ENCODE measurements at regions not wholly inside any gene's neighbourhood (a gene's known extent, or its start where the extent isn't known, plus 50 kb on each side); places are given as distances from the start of the nearest gene placed in this dataset.

- in situ Hi-C loops (cut with MboI; ENCODE audit: low pct_ligation_motif_present in 1 of 4, low pct_unique_long_range_greater_than_20kb in 1 of 4, low sequenced_read_pairs in 3 of 4) (no loop called here), intact Hi-C loops (cut with DNase I; ENCODE audit: low total_unique reads) (no loop called here)
- H3K4me3 ChIP-seq: no peak overlapping the region
- no peaks in the 10 kb centered on the region for H3K9me3 ChIP-seq
- no peak for DNase-seq
- H3K27ac ChIP-seq: no peak overlapping the region
- H3K36me3 ChIP-seq: no peaks in the 10 kb centered on the region
- H3K4me1 ChIP-seq: no peaks in the 10 kb centered on the region
- H3K27me3 ChIP-seq: no peaks in the 10 kb centered on the region
- TF ChIP-seq POLR2A (IDR thresholded peaks at IDR 0.05) (no peak), EP300 (IDR thresholded peaks at IDR 0.05; ENCODE audit: low read depth) (no peak), POLR2AphosphoS5 (IDR thresholded peaks at IDR 0.05) (no peak)
- TF ChIP-seq, protein P1, sequence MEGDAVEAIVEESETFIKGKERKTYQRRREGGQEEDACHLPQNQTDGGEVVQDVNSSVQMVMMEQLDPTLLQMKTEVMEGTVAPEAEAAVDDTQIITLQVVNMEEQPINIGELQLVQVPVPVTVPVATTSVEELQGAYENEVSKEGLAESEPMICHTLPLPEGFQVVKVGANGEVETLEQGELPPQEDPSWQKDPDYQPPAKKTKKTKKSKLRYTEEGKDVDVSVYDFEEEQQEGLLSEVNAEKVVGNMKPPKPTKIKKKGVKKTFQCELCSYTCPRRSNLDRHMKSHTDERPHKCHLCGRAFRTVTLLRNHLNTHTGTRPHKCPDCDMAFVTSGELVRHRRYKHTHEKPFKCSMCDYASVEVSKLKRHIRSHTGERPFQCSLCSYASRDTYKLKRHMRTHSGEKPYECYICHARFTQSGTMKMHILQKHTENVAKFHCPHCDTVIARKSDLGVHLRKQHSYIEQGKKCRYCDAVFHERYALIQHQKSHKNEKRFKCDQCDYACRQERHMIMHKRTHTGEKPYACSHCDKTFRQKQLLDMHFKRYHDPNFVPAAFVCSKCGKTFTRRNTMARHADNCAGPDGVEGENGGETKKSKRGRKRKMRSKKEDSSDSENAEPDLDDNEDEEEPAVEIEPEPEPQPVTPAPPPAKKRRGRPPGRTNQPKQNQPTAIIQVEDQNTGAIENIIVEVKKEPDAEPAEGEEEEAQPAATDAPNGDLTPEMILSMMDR (IDR thresholded peaks at IDR 0.05): no peak
- 62 to 75% methylated on average over 1 of the region's 1 CpG for WGBS, 2 donors (ENCODE audit: low coverage in 1 of 2)
Measured at GRCh38 chr6:121961619-121962125, 437.8 kb upstream of the HSF2 start.

DNA sequence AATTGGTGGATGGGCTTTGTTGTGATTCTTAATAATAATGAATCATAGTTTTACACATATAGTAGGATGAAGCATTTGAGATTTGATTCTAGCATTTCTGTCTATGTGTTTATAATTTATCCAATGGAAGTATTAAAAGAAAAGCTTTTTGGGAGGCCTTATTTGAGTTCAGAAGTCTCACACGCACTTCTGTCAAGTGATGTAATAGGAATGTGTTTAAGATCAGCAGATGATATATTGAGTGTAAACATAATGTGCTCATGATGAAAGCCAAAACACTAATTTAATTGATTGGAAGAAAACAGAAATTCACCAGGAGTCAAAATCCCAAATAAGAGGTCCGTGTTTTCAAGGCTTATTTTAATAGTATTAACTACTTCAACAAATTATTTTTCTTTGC lies 435.6 kb upstream of the HSF2 start:
- Histone ChIP-seq H3K4me3 (no peak overlapping the region), H3K27ac (no peak overlapping the region), H3K9me3 (no peaks in the 10 kb centered on the region), H3K36me3 (no peaks in the 10 kb centered on the region), H3K4me1 (no peaks in the 10 kb centered on the region), H3K27me3 (no peaks in the 10 kb centered on the region)
- TF ChIP-seq, protein P1 (IDR thresholded peaks at IDR 0.05): no peak
- TF ChIP-seq POLR2A (IDR thresholded peaks at IDR 0.05) (no peak), POLR2AphosphoS5 (IDR thresholded peaks at IDR 0.05) (no peak), EP300 (IDR thresholded peaks at IDR 0.05; ENCODE audit: low read depth) (no peak)
- intact Hi-C loops (cut with DNase I; ENCODE audit: low total_unique reads) (no loop called here), in situ Hi-C loops (cut with MboI; ENCODE audit: low pct_ligation_motif_present in 1 of 4, low pct_unique_long_range_greater_than_20kb in 1 of 4, low sequenced_read_pairs in 3 of 4) (no loop called here)
- 63 to 68% methylated on average over 2 of the region's 2 CpGs for WGBS, 2 donors (ENCODE audit: low coverage in 1 of 2)
- no peak for DNase-seq

DNA sequence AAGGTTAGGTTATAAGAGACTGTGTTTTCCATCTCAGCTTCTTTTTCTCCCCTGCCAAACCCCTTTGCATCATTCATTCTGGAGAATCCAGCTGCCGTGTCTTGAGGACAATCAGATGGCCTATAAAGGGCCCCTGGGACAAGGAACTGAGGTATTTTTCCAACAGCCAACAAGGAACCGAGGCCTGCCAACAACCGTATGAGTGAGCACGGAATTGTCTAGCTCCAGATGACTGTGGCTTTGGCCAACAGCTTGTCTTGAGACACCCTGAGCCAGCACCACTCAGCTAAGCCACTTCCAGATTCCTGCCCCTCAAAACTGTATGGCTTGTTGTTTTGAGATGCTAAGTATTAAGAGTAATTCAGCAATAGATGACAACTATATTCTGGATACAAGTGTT lies 433.7 kb upstream of the HSF2 start:
- Histone ChIP-seq H3K9me3 (no peaks in the 10 kb centered on the region), H3K4me1 (no peaks in the 10 kb centered on the region), H3K27ac (no peak overlapping the region), H3K4me3 (no peak overlapping the region), H3K36me3 (no peaks in the 10 kb centered on the region), H3K27me3 (no peaks in the 10 kb centered on the region)
- DNase-seq: no peak
- TF ChIP-seq POLR2A (IDR thresholded peaks at IDR 0.05) (no peak), EP300 (IDR thresholded peaks at IDR 0.05; ENCODE audit: low read depth) (no peak), POLR2AphosphoS5 (IDR thresholded peaks at IDR 0.05) (no peak)
- TF ChIP-seq, protein P1 (IDR thresholded peaks at IDR 0.05): no peak
- in situ Hi-C loops (cut with MboI; ENCODE audit: low pct_ligation_motif_present in 1 of 4, low pct_unique_long_range_greater_than_20kb in 1 of 4, low sequenced_read_pairs in 3 of 4): no loop called here
- WGBS, 2 donors (ENCODE audit: low coverage in 1 of 2): 73 to 100% methylated on average over 1 to 4 of the region's 4 CpGs
- intact Hi-C loops (cut with DNase I; ENCODE audit: low total_unique reads): no loop called here

DNA sequence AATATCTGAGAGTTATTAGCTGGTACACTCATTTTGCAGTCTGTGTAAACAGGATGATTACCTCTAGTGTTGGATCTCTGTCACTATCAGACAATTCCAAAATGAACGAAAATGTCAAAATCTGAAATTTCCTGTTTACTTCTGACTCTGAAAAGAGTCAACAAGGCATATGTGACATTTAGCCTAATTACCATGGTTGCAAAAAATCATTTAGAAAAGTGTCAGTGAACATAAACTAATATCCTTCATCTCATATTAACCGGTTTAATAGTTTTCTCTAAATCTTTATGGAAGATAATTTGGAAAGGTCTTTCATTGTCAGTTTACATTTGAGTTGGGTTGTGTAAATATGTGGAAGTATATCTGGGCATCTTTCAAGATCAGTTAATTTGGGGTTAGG lies 431.8 kb upstream of the HSF2 start:
- no peak for TF ChIP-seq POLR2AphosphoS5 (IDR thresholded peaks at IDR 0.05)
- TF ChIP-seq POLR2A (IDR thresholded peaks at IDR 0.05): no peak
- TF ChIP-seq, protein P1 (IDR thresholded peaks at IDR 0.05): no peak
- no peak for TF ChIP-seq EP300 (IDR thresholded peaks at IDR 0.05; ENCODE audit: low read depth)
- Histone ChIP-seq H3K36me3 (no peaks in the 10 kb centered on the region), H3K27me3 (no peaks in the 10 kb centered on the region), H3K27ac (no peak overlapping the region), H3K4me1 (no peaks in the 10 kb centered on the region), H3K9me3 (no peaks in the 10 kb centered on the region), H3K4me3 (no peak overlapping the region)
- in situ Hi-C loops (cut with MboI; ENCODE audit: low pct_ligation_motif_present in 1 of 4, low pct_unique_long_range_greater_than_20kb in 1 of 4, low sequenced_read_pairs in 3 of 4): no loop called here
- WGBS, 2 donors (ENCODE audit: low coverage in 1 of 2): 49 to 71% methylated on average over 2 of the region's 2 CpGs
- intact Hi-C loops (cut with DNase I; ENCODE audit: low total_unique reads): no loop called here
- no peak for DNase-seq

Data from transverse colon (tissue), 4 donors.